ENCODE measurements at regions not wholly inside any gene's neighbourhood (a gene's known extent, or its start where the extent isn't known, plus 50 kb on each side); places are given as distances from the start of the nearest gene placed in this dataset.
A peak's percentile ranks its signal among the peaks of the same experiment; 100 is the strongest.

DNA sequence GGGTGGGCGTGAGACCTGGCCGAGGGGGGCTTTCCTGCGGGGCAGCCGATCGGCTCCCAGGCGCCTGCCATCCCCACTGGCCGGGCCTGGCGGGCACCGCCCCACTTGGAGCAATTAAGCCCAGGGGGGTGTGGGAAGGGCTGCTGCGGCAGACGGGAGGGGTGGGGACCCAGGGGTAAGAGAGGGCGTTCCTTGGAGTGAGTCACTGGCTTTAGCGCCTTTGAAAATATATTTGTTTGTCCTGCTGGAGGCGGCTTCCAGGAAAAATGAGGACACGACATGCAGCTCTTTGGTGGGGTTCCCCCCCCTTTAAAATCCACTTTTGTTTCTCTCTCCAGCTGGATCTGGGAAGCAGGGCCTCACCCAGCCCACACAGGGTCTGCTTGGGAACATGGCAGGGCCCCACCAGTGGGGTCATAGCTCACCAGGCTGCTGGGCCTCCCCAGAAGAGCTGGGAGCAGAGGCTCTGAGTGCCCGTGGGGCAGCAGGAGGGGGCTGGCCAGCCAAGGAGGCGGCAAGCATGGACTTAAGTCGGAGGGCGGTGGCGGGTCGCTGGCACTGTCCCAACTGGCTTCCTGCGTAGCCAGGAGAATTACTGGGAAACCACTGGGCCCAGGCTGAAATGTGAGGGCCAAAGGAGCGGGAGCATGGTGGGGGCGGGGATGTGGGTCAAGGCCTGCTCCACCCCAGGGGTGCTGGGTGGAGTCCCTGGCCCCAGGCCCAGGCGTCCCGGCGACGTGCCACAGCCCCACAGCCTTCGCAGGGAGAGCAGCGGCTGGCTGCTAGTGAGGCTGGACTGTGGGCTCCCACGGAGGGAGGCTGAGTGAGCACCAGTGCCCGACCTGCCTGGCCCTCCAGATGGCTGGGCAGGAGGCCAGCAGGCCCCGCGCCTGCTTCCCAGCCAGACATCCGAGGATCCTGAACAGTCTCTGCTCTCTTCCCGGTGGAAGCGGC lies 128.0 kb downstream of the RFLNA start:
- Histone ChIP-seq H3K27ac (ENCODE audit: low read depth, low read length) (peak overlapping the region; percentile 96), H3K9ac (ENCODE audit: low read length) (peak overlapping the region; percentile 76), H3K36me3 (ENCODE audit: control insufficient read depth, insufficient read depth, low read length) (peaks cover 69% of the 10 kb centered on the region), H3K9me3 (ENCODE audit: control insufficient read depth, insufficient read depth, low read depth, low read length) (no peaks in the 10 kb centered on the region), H3K4me3 (ENCODE audit: low read depth, low read length) (peak overlapping the region; percentile 45; the same call in 1 of the 2 replicates), H3K27me3 (ENCODE audit: control insufficient read depth, insufficient read depth, low read length) (no peaks in the 10 kb centered on the region), H3K4me1 (ENCODE audit: control insufficient read depth, insufficient read depth, low read length) (peaks cover 31% of the 10 kb centered on the region)

DNA sequence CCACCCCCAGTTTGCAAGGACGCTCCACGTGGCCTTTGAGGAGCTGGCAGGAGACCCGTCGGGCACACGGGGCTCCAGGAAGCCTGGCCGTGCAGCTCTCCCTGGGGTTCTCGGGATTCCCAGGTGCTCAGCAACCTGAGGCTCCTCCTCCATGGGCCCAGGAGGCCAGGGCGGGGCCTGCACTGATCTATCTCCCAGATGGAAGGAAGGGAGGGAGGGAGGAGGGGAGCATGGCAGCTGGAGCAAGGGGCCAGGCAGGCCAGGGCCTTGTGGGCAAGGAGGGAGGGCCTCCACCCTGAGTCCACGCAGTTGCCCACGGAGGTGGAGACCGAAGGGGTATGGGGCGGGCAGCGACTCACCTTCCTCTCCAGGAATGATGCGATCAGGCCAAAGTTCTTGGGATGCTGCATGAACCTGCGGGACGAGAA lies 127.3 kb downstream of the RFLNA start:
- Histone ChIP-seq H3K36me3 (ENCODE audit: control insufficient read depth, insufficient read depth, low read length) (peaks cover 72% of the 10 kb centered on the region), H3K4me1 (ENCODE audit: control insufficient read depth, insufficient read depth, low read length) (peaks cover 24% of the 10 kb centered on the region), H3K27me3 (ENCODE audit: control insufficient read depth, insufficient read depth, low read length) (no peaks in the 10 kb centered on the region), H3K27ac (ENCODE audit: low read depth, low read length) (no peak overlapping the region; the same call in 1 of the 2 replicates), H3K9me3 (ENCODE audit: control insufficient read depth, insufficient read depth, low read depth, low read length) (no peaks in the 10 kb centered on the region), H3K4me3 (ENCODE audit: low read depth, low read length) (peak overlapping the region; percentile 45; the same call in 1 of the 2 replicates), H3K9ac (ENCODE audit: low read length) (peak overlapping the region; percentile 32)

DNA sequence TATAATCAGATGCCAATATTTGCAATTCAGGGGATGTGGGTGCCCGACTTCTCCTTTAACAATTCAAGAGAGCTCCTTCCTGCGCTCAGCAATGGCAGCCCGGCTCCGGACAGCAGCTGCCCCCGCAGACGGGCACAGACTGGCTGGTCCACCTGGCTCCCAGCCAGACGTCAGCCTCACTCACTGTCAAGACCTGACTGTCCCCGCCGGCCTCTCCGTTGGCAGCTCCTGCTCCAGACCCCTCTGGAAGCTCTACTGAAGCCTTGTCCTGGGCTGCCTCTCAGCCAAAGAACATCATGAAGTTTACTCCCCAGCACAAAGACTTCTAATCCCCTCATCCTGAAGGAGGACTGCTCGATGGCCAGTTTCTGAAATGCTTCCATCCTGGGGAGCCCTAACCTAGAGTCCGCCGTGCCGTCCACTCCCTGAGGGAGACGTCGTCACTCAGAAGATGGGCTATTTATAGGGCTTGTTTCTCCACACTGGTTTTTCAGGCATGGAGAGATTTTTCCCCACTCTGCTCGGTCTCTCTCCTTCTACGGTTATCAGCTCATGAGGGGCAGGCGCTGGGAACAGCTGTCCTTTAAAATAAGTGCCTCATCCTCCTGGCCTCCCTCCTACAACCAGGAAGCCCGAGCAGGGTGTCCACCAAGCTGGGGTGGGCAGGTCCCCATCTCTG lies 126.2 kb downstream of the RFLNA start:
- H3K27me3 ChIP-seq (ENCODE audit: control insufficient read depth, insufficient read depth, low read length): no peaks in the 10 kb centered on the region
- peaks cover 68% of the 10 kb centered on the region for H3K36me3 ChIP-seq (ENCODE audit: control insufficient read depth, insufficient read depth, low read length)
- no peaks in the 10 kb centered on the region for H3K9me3 ChIP-seq (ENCODE audit: control insufficient read depth, insufficient read depth, low read depth, low read length)
- H3K9ac ChIP-seq (ENCODE audit: low read length): no peak overlapping the region
- no peak overlapping the region for H3K4me3 ChIP-seq (ENCODE audit: low read depth, low read length)
- H3K27ac ChIP-seq (ENCODE audit: low read depth, low read length): peak overlapping the region; percentile 53; the same call in 1 of the 2 replicates
- peaks cover 24% of the 10 kb centered on the region for H3K4me1 ChIP-seq (ENCODE audit: control insufficient read depth, insufficient read depth, low read length)

DNA sequence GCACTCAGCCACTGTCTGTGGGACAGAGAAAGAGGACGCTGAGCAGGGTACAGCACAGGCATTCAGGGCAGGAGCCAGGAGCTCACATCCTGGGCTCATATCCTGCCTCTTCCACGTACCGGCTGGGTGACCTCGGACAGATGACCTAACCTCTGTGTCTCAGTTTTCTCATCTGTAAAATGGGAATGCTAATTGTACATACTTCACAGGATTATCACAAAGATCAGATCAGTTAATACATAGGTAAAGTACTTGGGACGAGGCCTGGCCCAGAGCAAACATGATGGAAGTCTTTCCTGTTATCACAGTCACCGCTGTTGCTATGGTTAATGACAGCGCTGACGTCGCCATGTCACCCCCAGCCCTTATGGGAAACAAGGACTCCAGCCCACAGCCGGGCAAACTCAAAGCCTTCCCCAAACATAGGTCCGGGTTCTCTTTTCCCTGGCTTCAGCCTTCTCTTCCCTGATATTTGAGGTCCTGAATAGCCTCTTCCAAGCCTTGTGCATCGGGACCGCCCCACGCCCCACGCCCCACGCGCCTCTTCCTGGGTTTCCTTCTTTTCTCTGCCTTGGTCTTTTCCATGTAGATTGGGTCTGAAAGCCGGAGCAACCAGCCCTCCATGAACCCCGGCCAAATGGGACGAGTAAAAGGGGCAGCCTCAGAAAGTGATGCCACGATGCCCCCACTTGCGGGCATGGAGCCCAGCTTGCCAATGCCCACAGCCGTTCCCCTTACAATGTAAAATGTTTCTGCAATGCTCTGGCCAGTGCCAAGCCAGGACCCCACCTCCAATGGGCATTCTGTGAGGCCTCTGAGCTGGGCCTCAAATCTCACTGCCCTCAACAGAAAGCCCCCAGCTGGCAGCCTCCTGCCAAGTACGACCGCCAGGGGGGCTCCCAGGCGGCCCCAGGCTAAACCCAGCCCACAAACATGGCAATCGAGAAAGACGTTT lies 125.4 kb downstream of the RFLNA start:
- Histone ChIP-seq H3K4me1 (ENCODE audit: control insufficient read depth, insufficient read depth, low read length) (peaks cover 24% of the 10 kb centered on the region), H3K27ac (ENCODE audit: low read depth, low read length) (no peak overlapping the region), H3K36me3 (ENCODE audit: control insufficient read depth, insufficient read depth, low read length) (peaks cover 67% of the 10 kb centered on the region), H3K9ac (ENCODE audit: low read length) (no peak overlapping the region), H3K27me3 (ENCODE audit: control insufficient read depth, insufficient read depth, low read length) (no peaks in the 10 kb centered on the region), H3K4me3 (ENCODE audit: low read depth, low read length) (no peak overlapping the region), H3K9me3 (ENCODE audit: control insufficient read depth, insufficient read depth, low read depth, low read length) (no peaks in the 10 kb centered on the region)

DNA sequence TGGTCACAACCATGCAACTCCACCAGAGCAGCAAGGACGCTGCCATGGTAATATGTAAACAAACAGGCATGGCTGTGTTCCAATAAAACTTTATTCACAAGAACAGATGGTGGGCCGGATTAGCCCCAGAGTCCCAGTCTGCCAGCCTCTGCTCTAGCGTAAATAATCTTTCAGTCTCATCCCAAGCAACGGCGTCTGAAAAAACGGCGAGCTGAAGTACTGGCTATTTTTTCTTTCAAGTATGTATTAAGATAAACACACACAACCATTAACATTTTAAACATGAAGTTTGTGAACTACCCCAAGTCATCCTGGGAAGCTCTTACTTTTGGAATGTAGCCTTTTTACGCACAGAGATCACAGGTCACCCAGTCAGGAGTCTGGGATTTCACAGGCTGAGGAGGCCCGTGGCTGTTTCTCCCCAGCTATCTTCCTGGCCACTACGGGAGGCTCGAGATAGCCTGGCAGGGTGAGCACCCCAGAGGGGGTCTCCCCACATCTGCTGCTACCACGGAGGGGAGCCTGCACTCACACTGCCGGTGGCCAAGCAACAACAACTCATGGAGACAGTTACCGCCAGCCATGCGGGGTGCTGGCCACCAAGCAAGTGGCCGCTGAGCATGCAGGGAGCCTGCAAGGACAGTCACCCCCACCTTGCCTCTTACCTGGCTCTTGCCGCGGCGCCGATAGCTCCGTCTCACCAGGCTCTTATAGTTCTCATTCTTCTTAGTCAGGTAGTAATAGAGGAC lies 124.6 kb downstream of the RFLNA start:
- Histone ChIP-seq H3K9me3 (ENCODE audit: control insufficient read depth, insufficient read depth, low read depth, low read length) (no peaks in the 10 kb centered on the region), H3K4me3 (ENCODE audit: low read depth, low read length) (no peak overlapping the region), H3K4me1 (ENCODE audit: control insufficient read depth, insufficient read depth, low read length) (peaks cover 24% of the 10 kb centered on the region), H3K27me3 (ENCODE audit: control insufficient read depth, insufficient read depth, low read length) (no peaks in the 10 kb centered on the region), H3K9ac (ENCODE audit: low read length) (no peak overlapping the region), H3K27ac (ENCODE audit: low read depth, low read length) (peak overlapping the region; percentile 33; the same call in 1 of the 2 replicates), H3K36me3 (ENCODE audit: control insufficient read depth, insufficient read depth, low read length) (peaks cover 64% of the 10 kb centered on the region)

DNA sequence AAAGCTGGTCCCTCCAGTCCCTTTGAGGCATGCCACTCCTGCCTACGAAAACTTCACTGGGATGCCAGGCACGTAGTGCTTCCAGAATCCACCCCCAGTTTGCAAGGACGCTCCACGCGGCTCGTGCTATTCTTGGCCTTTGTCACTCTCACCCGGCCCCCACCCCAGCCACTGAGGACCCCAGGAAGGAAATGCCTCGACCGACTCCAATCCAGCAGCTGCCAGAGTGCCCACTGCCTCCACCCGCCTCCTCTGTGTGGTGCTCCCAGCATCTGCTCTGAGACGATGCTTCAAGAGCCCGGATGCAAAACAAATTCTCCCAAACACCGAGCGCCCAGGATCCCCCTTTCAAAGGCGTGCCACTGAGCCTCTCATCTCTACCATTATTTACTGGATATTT lies 123.9 kb downstream of the RFLNA start:
- Histone ChIP-seq H3K4me1 (ENCODE audit: control insufficient read depth, insufficient read depth, low read length) (peaks cover 19% of the 10 kb centered on the region), H3K27ac (ENCODE audit: low read depth, low read length) (no peak overlapping the region), H3K36me3 (ENCODE audit: control insufficient read depth, insufficient read depth, low read length) (peaks cover 64% of the 10 kb centered on the region), H3K4me3 (ENCODE audit: low read depth, low read length) (no peak overlapping the region), H3K27me3 (ENCODE audit: control insufficient read depth, insufficient read depth, low read length) (no peaks in the 10 kb centered on the region), H3K9me3 (ENCODE audit: control insufficient read depth, insufficient read depth, low read depth, low read length) (no peaks in the 10 kb centered on the region), H3K9ac (ENCODE audit: low read length) (no peak overlapping the region)

DNA sequence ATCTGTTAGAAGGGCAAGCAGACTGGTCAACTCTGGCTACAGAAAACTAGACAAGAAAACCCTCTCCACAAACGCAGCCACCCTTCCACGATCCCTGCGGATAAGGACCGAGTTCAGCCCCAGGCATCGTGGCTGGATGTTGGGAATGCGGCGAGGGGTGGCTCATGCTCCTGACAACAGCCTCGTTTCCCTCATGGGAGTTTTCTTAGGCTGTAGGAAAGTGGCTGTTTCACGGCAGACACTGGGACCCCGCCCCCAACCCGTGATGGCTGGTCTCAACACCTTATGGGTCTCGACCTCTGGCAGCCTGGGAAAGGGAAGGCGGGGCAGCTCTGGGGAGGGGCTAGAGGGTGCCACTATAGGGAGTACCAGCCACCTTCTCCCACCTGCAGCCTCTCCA lies 123.3 kb downstream of the RFLNA start:
- no peak overlapping the region for H3K27ac ChIP-seq (ENCODE audit: low read depth, low read length)
- H3K4me1 ChIP-seq (ENCODE audit: control insufficient read depth, insufficient read depth, low read length): peaks cover 13% of the 10 kb centered on the region
- peaks cover 63% of the 10 kb centered on the region for H3K36me3 ChIP-seq (ENCODE audit: control insufficient read depth, insufficient read depth, low read length)
- H3K27me3 ChIP-seq (ENCODE audit: control insufficient read depth, insufficient read depth, low read length): no peaks in the 10 kb centered on the region
- no peak overlapping the region for H3K4me3 ChIP-seq (ENCODE audit: low read depth, low read length)
- no peaks in the 10 kb centered on the region for H3K9me3 ChIP-seq (ENCODE audit: control insufficient read depth, insufficient read depth, low read depth, low read length)
- no peak overlapping the region for H3K9ac ChIP-seq (ENCODE audit: low read length)

DNA sequence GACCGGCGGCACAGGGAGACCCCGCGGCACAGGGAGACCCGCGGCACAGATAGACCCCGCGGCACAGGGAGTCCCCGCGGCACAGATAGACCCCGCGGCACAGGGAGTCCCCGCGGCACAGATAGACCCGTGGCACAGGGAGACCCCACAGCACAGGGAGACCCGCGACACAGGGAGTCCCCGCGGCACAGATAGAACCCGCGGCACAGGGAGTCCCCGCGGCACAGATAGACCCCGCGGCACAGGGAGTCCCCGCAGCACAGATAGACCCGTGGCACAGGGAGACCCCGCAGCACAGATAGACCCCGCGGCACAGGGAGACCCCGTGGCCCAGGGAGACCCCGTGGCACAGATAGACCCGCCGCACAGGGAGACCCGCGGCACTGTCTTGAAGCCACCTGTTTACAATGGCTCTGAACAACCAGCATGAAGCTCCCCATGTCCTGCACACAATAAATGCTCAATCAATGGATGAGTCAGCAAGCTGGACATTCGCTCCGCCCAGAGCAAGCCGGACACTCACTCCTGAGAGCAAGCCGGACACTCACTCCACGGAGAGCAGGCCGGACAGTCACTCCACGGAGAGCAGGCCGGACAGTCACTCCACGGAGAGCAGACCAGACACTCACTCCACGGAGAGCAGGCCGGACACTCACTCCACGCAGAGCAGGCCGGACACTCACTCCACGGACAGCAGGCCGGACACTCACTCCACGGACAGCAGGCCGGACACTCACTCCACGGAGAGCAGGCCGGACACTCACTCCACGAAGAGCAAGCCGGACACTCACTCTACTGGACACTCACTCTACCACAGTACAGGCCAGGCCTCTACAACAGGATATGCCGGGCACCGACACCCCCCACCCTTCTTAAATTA lies 121.9 kb downstream of the RFLNA start:
- Histone ChIP-seq H3K9me3 (ENCODE audit: control insufficient read depth, insufficient read depth, low read depth, low read length) (no peaks in the 10 kb centered on the region), H3K4me1 (ENCODE audit: control insufficient read depth, insufficient read depth, low read length) (no peaks in the 10 kb centered on the region; the same call in 1 of the 2 replicates), H3K27ac (ENCODE audit: low read depth, low read length) (no peak overlapping the region), H3K36me3 (ENCODE audit: control insufficient read depth, insufficient read depth, low read length) (peaks cover 68% of the 10 kb centered on the region), H3K27me3 (ENCODE audit: control insufficient read depth, insufficient read depth, low read length) (no peaks in the 10 kb centered on the region), H3K9ac (ENCODE audit: low read length) (no peak overlapping the region), H3K4me3 (ENCODE audit: low read depth, low read length) (no peak overlapping the region)

DNA sequence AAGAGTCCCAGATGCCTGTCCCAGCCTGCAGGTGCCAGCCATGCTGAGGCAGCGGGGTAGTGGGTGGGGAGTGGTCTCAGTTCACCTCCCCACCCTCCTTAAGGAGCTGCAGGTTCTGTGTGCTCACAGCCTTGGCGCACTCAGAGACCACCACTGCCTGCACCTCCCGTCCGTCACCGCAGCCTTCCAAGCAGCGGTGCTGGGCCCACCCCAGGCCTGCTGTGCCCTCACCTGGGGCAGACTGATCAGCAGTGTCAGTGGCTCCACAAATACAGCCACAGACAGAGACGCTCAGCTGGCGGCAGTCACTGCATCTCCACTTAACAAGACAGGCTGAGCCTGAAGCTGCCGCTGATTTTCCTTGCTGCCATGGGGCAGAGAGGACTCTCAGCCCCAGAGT lies 120.2 kb downstream of the RFLNA start:
- Histone ChIP-seq H3K27ac (ENCODE audit: low read depth, low read length) (0 out of 2 replicates have a peak overlapping the region, but pooled peaks have one; percentile 3), H3K9me3 (ENCODE audit: control insufficient read depth, insufficient read depth, low read depth, low read length) (no peaks in the 10 kb centered on the region), H3K27me3 (ENCODE audit: control insufficient read depth, insufficient read depth, low read length) (no peaks in the 10 kb centered on the region), H3K36me3 (ENCODE audit: control insufficient read depth, insufficient read depth, low read length) (peaks cover 53% of the 10 kb centered on the region), H3K9ac (ENCODE audit: low read length) (no peak overlapping the region), H3K4me3 (ENCODE audit: low read depth, low read length) (no peak overlapping the region), H3K4me1 (ENCODE audit: control insufficient read depth, insufficient read depth, low read length) (peaks cover 15% of the 10 kb centered on the region)
